ENCODE measurements at regions not wholly inside any gene's neighbourhood (a gene's known extent, or its start where the extent isn't known, plus 50 kb on each side); places are given as distances from the start of the nearest gene placed in this dataset.

- no peak for DNase-seq (ENCODE audit: low read depth)
- no peak for TF ChIP-seq CTCF (conservative IDR thresholded peaks at IDR 0.05; ENCODE audit: low read depth, low read length)
These were observed 297.6 kb downstream of the CDH26 start for GRCh38 chr20:60255866-60256265.

GRCh38 chr20:60256811-60257210 lies 298.6 kb downstream of the CDH26 start:
- H3K4me3 ChIP-seq (ENCODE audit: low read depth, low read length): no peak overlapping the region
- DNase-seq (ENCODE audit: low read depth): no peak
- no peak for TF ChIP-seq CTCF (conservative IDR thresholded peaks at IDR 0.05; ENCODE audit: low read depth, low read length)

More at GRCh38 chr20:60255866-60256265, 297.6 kb downstream of the CDH26 start:
- H3K4me3 ChIP-seq (ENCODE audit: low read depth, low read length): no peak overlapping the region

- TF ChIP-seq CTCF (conservative IDR thresholded peaks at IDR 0.05; ENCODE audit: low read depth, low read length): no peak
- H3K4me3 ChIP-seq (ENCODE audit: low read depth, low read length): no peak overlapping the region
These were observed 299.4 kb downstream of the CDH26 start for GRCh38 chr20:60257671-60258070.

DNA sequence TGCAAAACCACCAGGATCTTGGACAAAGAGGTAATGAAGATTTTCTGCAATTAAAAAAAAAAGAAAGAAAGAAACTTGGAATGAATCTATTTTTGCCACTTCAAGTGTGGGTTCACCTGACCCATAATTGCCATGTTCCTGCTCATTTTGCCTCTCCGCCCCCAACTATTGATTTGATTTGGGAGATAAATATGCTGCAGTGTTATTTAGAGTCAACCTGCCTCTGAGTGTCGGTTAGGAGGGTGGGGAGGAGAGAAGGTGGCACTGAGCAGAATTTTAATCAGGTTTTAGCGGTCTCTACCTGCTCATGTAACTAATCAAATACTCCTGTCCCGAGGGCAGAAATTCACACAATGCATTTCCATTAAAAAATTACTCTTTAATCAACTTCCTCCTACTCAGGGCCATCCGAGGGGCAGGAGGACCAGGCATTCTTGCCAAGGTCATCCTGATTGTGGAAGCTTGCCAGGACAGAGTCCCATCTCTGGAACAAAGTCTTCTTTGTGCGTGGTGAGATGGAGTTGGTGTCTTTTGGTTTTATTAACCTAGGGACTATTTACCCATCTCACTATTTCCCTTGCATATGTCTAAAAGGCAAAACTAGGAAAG lies 300.1 kb downstream of the CDH26 start:
- no peak for DNase-seq (ENCODE audit: low read depth)
- H3K4me3 ChIP-seq (ENCODE audit: low read depth, low read length): no peak overlapping the region
- TF ChIP-seq CTCF (conservative IDR thresholded peaks at IDR 0.05; ENCODE audit: low read depth, low read length): no peak

More at GRCh38 chr20:60257671-60258070, 299.4 kb downstream of the CDH26 start:
- DNase-seq (ENCODE audit: low read depth): no peak

DNA sequence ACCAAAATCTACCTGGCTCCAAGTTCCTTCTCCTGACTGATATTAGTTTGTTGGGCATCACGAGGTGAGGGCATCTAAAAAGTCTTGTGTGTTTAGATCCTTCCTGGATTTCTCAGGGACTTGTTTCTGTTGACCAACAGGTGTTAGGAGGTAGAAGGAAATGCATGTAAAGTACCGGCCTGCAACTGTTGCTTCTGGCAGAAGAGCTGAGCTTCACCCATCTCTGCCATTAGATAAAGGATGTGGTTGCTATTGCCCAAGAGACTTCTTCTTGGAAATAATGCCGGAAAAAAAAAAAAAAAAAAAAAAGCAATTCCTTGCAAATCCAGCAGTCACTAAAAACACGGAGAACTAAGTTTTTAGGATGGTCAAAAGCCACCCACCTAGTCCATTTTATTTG lies 303.1 kb downstream of the CDH26 start:
- DNase-seq (ENCODE audit: low read depth): no peak
- TF ChIP-seq CTCF (conservative IDR thresholded peaks at IDR 0.05; ENCODE audit: low read depth, low read length): no peak
- no peak overlapping the region for H3K4me3 ChIP-seq (ENCODE audit: low read depth, low read length)

DNA sequence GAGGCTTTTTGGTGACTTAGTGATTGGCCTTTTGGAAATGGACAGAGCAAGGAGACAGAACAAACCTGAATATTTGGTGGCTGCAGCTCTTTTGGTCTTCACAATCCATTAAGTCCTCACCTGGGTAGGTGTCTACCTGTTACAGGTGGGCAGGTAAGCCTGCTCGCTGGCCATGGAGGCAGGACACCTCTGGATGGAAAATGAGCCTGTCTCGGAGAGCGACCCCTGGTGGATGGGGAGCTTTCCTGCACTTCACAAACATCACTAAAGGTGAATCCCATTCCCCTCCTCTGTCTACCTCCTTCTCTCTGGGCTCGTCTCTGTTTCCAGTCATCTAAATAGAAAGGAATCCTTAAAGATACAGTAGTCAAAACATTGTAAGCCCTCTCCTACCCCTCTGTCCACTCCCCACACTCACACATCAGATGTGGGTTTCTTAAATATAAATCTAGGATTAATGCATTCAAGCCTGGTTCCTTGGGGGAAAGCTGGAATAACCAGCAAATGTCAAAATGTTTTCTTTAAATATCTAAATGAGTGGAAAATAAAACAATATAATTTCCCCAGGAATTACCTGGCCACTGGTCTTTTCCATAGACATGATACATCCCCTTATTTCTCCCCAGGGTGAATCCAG lies 304.9 kb downstream of the CDH26 start:
- no peak overlapping the region for H3K4me3 ChIP-seq (ENCODE audit: low read depth, low read length)
- peak; percentile 51 for TF ChIP-seq CTCF (conservative IDR thresholded peaks at IDR 0.05; ENCODE audit: low read depth, low read length)
- DNase-seq (ENCODE audit: low read depth): peak; percentile 2

Data from choroid plexus epithelial cell (primary cell).